GM18507 (cell line): ENCODE measurements at regions not wholly inside any gene's neighbourhood (a gene's known extent, or its start where the extent isn't known, plus 50 kb on each side); places are given as distances from the start of the nearest gene placed in this dataset.

Source experiments
- DNase-seq: peaks from one replicate; pipeline ENCODE4 v3.0.0; 2011; ENCODE audit warnings: low read depth; ENCODE audit not compliant: insufficient read length; ENCODE audit errors: extremely low spot score
- FAIRE-seq: peaks from 2 replicates; lab custom pipeline; 2011; peaks lifted over from hg19 to GRCh38; lab: Jason Lieb, UNC

DNA sequence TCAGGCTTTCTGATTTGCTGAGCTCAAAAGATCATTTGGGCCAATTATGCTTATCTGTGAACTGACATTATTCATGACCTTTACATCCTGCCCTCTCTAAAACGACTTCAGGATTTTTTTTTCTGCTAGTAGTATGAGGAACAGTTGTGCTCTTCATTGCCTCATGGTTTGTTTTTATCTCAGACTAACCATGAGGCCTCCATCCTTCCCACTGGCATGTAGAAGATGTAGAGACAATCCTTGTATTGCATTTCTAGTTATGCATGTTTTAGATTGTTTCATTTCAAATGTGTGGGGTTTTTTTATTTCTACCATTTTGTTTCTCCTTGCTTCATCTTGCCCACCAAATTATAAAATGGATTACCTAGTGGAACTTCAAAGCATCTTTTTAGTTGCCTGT lies 82.8 kb upstream of the C1orf87 start:
- FAIRE-seq (no peak), DNase-seq (no peak)

DNA sequence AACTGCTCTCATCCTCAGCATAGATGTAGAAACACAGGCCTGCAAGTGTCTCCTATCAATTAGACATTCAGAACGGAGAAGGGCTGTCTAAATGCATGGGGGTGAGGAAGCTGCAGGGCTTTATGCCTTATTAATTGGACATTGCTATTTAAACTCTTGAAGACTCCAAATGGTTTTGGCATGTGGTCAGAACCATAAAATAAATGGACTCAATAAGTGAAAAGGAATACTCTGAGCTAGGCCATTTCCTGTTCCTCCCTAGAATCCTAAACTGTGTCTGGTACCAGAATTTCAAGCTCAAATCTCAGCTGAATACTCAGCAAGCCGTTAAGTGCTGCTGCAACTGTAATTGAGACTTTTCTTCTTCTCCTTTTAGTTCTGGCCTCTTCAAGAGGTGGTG lies 80.4 kb upstream of the C1orf87 start:
- FAIRE-seq (no peak), DNase-seq (no peak)

DNA sequence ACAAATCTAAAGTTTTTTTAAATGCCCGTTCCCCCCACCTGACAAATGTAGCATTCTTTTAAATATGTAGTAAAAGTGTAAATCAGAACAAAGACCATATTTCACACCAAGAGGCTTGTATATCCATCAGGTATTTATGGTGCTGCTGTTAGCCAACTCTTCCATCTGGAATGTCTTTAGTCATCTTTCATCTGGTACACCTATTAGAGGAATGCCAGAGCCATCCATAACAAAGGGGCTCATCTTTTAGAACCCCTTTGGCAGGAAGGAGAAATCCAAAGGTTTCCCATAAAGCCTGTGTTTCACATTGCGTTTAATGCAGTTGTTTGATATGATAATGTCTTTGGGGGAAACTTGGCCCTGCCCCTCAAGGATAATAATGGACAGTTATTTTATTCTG lies 79.3 kb upstream of the C1orf87 start:
- FAIRE-seq (no peak), DNase-seq (no peak)

DNA sequence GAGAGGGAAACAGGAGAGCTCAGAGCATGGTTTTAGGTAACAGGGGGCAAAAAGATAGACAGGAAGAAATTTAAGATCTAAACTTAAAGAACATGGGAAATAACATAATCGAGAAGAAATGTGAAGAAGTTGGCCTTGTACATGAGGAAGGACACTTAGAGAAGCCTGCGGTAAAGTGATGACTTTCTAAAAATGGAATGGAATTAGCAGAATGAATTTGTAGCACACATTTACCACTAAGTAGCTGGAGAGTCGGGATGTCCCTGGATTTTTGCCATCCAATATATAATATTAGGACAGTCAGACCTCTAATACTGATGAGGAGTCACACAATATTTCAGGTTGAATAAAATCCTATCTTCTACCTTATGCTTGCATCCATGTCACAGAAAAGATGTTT lies 77.7 kb upstream of the C1orf87 start:
- FAIRE-seq (no peak), DNase-seq (no peak)

DNA sequence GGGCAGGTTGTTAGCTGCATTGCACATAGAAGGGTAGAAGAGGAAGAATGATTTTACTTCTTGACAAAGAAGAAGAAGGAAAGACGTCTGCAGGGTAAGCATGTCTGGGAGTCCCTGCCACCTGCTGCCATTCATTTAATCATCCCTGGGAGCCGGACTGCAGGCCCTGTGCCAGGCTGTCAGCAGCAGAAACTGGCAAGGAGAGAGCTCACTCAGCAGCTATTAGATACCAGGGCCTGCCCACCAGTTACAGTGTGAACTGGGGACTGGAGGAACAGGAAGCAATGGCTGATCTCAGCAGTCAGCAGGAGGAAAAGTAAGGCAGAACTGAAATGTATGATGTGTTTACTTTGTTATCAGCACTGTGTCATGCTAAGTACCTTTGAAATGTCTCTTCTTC lies 75.7 kb upstream of the C1orf87 start:
- FAIRE-seq (no peak), DNase-seq (no peak)

DNA sequence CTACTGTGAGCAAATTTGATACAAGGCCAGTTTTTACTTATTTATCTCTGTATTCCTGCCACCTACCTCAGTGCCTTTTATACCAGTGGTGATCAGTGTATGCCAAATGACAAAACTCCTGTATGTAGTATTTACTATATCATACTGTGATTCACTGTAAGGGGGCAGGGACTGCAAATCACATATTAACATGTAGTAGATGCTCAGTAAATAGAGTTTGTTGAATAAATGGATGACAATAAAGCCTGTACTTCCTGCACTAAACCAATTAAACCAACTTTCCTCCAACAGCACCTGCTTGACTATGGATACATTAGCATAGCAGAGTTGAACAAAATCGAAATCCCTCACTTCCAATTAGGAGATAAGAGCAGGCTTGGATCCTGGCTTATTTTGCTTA lies 73.3 kb upstream of the C1orf87 start:
- FAIRE-seq (no peak), DNase-seq (no peak)

DNA sequence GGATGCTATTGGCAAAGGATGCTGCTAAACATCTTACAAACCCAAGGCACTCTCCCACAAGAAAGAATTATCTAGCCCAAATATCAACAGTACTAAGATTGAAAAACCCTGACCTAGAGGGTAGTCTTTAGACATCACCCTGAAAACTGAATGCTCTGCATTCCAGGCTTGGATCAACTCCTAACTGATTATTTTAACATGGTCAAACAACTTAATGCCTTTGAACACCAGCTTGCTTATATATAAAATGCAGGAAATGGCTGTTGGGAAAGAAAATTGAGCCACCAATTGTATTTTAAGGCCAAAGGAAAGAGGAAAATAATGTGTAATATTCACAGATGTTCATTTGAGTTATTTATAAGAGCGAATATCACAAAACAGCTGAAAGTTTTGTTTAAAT lies 72.2 kb upstream of the C1orf87 start:
- DNase-seq (no peak), FAIRE-seq (no peak)

DNA sequence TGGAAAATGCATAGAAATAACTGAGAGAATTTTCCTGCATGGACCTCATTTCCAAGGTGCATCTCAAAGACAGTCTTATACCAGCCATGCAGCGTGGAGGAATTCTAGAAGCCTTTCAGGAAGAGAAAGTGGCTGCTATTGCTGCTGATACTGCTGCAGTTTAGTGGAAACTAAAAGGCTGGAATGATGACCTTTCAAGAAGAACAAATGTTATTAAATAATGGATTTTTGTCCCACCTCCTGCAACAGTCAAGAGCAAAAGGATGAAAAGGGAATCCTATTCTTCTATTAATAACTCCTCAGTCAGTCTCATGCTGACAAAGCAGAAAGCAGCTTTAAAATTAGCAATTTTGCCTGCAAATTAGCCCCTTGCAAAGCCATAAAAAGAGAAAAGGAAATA lies 68.2 kb upstream of the C1orf87 start:
- no peak for DNase-seq
- FAIRE-seq = no peak

DNA sequence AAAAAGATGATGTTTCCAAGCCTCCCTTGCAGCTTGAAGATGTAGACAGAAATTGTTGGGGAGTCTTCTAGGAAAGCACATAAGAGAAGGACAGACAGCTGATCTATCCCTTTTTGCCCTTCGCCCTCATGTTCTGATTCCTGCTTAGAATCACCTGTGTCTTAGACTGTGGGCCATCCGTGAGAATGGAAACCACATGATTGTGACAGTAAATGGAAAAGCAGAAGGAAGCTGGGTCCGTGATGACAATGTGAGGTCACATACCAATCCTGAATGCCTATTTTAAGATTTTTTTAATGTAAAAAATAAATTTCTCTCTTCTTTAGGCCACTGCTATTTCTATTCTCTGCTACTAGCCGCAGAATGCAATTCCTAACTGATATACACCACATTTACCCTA lies 67.7 kb upstream of the C1orf87 start:
- no peak for DNase-seq
- FAIRE-seq = no peak

DNA sequence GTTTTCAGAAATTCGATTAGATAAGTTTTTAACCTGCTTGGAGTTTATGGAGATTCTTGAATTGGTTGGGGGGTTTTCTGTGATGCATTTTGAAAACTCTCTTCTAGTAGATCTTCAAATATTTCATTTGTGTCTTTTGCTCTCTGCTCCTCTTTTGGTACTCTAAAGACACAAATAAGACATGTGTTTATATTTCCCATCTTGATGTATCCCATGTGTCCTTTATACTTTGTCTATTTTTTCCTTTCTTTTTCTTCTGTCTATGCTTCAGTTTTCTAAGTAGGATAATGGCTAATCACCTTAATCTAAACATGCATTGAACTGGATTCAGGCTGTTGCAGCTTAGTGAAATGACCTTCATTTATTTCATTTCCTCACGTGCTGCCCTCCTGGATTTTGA lies 63.8 kb upstream of the C1orf87 start:
- DNase-seq (no peak), FAIRE-seq (no peak)

DNA sequence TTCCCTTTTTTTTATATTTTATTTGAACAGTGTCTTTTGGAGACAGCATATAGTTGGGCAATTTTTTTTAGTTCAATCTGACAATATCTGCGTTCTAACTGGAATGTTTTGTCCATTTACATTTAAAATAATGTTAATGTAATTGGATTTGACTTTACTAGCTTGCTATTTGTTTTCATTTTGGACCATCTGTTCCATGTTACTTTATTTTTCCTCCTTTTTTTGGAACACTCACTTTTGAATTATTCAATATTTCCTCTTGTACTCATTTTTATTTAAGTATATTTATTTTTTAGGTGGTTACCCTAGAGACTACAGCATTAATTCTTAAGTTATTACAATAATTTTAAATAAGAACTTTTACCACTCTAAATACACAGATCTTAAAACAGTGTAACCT lies 62.8 kb upstream of the C1orf87 start:
- FAIRE-seq (no peak), DNase-seq (no peak)

DNA sequence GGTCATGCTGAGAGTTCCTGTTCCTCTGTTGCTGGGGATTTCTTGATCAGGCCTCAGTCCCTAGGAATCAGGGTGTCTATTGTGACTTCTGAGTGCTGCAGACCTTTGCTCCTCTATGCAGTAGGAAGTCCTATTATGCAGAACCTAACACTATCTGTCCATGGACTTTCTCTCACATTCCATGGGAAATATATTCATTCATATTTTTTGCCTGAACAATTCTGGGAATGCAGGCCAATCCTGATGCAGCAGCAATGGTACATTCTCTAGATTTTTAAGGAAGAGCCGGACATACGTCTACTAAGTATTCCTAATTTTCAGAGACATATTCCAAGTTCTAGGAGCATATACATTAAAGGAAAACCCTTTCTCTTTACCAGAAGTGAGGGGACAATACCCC lies 61.1 kb upstream of the C1orf87 start:
- FAIRE-seq (no peak), DNase-seq (no peak)

DNA sequence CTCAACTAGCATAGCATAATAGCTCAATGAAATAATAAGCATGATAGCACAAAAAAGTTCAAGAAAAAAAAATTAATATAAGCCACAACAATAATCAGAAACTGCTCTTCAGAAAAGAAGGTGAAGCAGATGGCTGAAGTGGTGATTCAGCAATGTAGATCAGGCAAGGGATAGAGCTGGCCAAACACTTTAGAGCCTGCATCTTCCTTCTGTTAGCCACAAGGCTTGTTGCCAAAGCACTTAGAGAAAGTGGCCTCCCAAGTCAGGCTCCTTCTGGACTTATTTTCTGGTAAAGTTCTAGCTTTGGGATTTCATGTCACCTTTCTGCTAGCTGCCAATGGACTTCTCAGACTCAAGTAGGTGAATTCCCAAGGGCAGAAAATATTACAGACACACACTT lies 60.3 kb upstream of the C1orf87 start:
- DNase-seq (no peak), FAIRE-seq (no peak)

DNA sequence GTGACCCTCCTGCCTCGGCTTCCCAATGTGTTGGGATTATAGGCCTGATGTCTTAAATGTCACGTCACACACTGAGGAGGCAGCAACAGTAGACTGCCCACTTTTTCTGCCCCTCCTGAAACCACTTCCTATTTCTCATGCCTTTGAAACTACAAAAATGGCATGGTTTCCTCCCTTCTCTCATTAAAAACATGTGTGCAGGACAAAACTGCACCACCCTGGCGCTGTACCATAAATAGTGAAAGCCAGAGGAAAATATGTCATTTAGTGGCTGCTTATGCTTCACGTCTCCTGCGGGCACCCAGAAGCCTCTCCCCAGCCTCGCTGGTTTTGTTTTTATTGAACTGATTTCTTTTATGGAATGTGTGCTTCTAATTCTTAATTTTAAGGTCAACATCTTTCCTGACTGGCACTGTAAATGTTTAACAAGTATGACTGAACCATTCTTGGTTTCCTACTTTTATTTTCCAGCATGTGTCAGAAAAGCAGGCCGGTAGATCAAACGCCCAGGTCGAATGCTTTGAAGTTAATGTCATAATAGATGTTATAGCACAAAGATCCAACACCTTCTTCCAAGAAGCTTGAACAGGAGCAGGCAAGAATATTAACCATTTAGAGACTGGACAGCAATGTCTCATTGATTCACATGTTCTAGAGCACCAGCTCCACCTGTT lies 59.6 kb upstream of the C1orf87 start:
- DNase-seq (no peak), FAIRE-seq (no peak)

DNA sequence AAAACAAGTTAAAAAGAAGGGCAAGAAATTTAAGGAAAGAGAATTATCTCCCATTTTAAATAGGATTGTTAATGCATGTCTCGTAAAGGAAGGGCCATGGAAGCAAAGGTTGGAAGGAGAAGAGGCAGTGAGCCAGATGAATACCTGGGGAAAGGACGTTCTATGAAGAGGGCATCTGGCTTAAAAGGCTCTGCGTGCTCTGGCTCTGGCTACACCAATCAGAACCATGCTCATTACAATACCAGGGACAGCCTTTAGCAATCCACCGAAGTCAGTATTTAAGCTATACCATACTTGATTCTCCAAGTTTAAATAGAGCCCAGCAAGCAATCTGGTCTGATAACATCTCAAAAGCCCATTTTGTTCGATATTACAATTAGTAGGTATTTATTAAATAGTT lies 58.5 kb upstream of the C1orf87 start:
- DNase-seq (no peak), FAIRE-seq (no peak)

DNA sequence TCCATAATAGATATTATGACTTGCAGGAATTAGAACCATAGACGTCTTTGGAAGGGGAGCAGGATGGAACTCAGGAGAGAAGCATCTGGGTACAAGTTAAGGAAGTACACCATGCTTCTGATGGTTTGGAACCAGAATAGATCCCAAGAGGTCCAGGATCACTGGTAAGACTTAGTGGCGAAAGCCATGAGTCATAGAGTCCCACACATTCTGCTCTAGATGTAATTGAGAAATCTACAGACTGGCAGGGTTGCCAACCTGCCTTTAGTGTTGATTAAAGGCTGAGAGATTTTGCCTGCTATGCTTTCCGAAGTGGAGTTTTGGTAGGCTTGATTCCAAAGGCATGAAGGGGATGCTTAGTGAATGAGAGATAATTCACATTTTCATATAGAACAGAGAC lies 57.1 kb upstream of the C1orf87 start:
- FAIRE-seq (no peak), DNase-seq (no peak)

DNA sequence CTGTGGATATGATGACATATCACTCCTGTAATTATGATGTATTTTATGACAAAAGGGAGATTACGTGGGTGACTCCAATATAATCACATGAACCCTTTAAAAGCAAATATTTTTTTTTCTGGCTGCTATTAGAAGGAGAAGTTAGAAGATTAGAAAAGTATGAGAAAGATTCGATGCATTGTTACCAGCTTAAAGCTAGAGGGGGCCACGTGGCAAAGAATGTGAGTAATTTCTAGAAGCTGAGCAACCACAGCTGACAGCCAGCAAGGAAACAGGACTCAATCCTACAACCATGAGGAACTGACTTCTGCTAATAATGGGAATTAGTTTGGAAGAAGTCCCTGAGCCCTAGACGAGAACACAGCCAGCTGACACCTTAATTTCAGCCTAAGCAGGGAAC lies 56.3 kb upstream of the C1orf87 start:
- DNase-seq = no peak
- FAIRE-seq = no peak

DNA sequence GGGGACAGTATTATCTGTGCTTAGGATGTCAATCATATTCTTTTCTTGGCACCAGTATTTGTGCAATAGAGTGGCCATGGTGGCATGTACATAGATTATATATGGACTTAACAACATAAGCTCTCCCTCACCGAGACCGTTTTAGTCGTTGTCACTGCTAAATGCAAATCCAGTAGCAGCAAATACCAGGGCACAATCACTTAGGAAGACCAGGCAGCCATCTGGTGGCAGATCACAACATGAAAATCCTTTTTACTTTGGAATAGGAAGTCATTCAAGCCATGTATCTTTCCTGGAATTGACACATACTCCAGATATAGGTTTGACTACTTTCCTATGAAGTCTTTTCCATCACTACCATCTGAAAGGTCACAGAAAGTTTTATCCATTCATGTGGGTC lies 53.2 kb upstream of the C1orf87 start:
- FAIRE-seq = no peak
- no peak for DNase-seq
